Transverse colon (tissue), 4 donors: ENCODE measurements at regions not wholly inside any gene's neighbourhood (a gene's known extent, or its start where the extent isn't known, plus 50 kb on each side); places are given as distances from the start of the nearest gene placed in this dataset.

Source experiments
- EP300 ChIP-seq: sonication (generic); formaldehyde crosslinking; IDR thresholded peaks from one replicate; pipeline ENCODE4 v1.6.1; 2017; ENCODE audit warnings: antibody characterized with exemption, low read depth
- POLR2A ChIP-seq: fragments of 450-650 bp; IDR thresholded peaks from one replicate; pipeline ENCODE4 v1.6.1; 2016; ENCODE audit warnings: antibody characterized with exemption, mild to moderate bottlenecking, moderate library complexity
- POLR2AphosphoS5 ChIP-seq, 3 donors: sonication (generic); formaldehyde crosslinking; IDR thresholded peaks; one replicate each; pipeline ENCODE4 v1.6.1; 2016; ENCODE audit warnings: antibody characterized with exemption in 3 of 3
- TF ChIP-seq, protein P1 (sequence below), 5 experiments: fragments of 200-600 bp in 3 of 5; fragments of 450-650 bp in 2 of 5; sonication (generic) in 3 of 5; IDR thresholded peaks; 1 replicate in 2 of 5; 2 replicates in 3 of 5; pipeline ENCODE4 v1.5.1; 2016 to 2017; ENCODE audit warnings: antibody characterized with exemption in 5 of 5, inconsistent platforms in 3 of 5, mild to moderate bottlenecking in 2 of 5, moderate library complexity in 1 of 5

DNA sequence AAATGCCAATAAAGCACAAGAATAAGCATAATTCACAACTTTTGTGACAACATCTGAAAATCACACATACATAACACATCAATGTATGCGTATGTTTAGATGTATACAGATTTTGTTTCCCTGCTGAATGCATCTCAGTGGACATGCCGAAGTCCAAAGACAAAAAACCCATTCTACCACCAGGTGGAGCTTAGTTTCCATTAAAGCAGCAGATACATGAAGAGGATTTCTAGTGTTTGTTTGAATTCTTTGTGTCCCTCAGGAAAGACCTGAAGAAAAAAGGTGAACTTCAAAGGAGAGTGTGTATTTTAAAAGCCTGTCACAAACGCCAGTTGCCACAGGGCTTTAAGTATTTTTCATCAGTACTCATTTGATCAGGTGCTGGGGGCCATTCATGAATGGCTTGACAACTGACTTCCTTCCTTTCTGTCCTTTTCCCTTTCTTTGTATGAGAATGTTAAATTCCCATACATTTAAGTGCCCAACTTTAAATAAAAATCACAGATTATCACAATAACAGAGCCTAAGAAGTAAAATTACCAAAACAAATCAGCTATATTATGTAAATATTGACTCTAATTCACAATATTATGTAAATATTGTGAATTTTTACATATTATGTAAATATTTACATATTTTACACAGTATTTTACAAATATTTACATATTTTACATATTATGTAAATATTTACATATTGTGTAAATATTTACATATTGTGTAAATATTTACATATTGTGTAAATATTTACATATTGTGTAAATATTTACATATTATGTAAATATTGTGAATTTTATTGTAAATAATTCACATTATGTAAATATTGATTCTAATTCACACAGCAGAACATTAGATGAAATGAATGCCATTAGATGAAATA lies 343.0 kb downstream of the CRPPA start:
- TF ChIP-seq POLR2A = no peak
- TF ChIP-seq POLR2AphosphoS5 (IDR thresholded peaks at IDR 0.05) = no peak
- TF ChIP-seq, protein P1, sequence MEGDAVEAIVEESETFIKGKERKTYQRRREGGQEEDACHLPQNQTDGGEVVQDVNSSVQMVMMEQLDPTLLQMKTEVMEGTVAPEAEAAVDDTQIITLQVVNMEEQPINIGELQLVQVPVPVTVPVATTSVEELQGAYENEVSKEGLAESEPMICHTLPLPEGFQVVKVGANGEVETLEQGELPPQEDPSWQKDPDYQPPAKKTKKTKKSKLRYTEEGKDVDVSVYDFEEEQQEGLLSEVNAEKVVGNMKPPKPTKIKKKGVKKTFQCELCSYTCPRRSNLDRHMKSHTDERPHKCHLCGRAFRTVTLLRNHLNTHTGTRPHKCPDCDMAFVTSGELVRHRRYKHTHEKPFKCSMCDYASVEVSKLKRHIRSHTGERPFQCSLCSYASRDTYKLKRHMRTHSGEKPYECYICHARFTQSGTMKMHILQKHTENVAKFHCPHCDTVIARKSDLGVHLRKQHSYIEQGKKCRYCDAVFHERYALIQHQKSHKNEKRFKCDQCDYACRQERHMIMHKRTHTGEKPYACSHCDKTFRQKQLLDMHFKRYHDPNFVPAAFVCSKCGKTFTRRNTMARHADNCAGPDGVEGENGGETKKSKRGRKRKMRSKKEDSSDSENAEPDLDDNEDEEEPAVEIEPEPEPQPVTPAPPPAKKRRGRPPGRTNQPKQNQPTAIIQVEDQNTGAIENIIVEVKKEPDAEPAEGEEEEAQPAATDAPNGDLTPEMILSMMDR (IDR thresholded peaks at IDR 0.05) = peak; percentile 58 to 74 (median 64)
- no peak for TF ChIP-seq EP300
